ENCODE measurements at regions not wholly inside any gene's neighbourhood (a gene's known extent, or its start where the extent isn't known, plus 50 kb on each side); places are given as distances from the start of the nearest gene placed in this dataset.

- TF ChIP-seq FOXM1 (IDR thresholded peaks at IDR 0.05; ENCODE audit: borderline replicate concordance) (no peak), L3MBTL2 (conservative IDR thresholded peaks at IDR 0.05) (no peak), BHLHE40 (IDR thresholded peaks at IDR 0.05; ENCODE audit: borderline replicate concordance) (no peak), ELF4 (IDR thresholded peaks at IDR 0.05) (no peak), SP1 (IDR thresholded peaks at IDR 0.05) (no peak), FOXK2 (IDR thresholded peaks at IDR 0.05) (no peak), FOXA1 (IDR thresholded peaks at IDR 0.05) (no peak)
These were observed 119.5 kb downstream of the TM9SF2 start for GRCh38 chr13:99620806-99621205.

All from HEK293T (cell line).